LHCN-M2 (cell line): ENCODE measurements at regions not wholly inside any gene's neighbourhood (a gene's known extent, or its start where the extent isn't known, plus 50 kb on each side); places are given as distances from the start of the nearest gene placed in this dataset.
"Not testable (repeated sequence)": the region's sequence is repeated elsewhere in the genome, so short reads cannot be mapped to it uniquely, and the experiment has no call there.

Experiments
- DNase-seq: peaks from one replicate; pipeline ENCODE4 v3.0.0-alpha.2; 2012; ENCODE audit warnings: low read depth

GRCh38 chr3:89533275-89533674 is 425.9 kb downstream of the EPHA3 start:
- no peak for DNase-seq

DNA sequence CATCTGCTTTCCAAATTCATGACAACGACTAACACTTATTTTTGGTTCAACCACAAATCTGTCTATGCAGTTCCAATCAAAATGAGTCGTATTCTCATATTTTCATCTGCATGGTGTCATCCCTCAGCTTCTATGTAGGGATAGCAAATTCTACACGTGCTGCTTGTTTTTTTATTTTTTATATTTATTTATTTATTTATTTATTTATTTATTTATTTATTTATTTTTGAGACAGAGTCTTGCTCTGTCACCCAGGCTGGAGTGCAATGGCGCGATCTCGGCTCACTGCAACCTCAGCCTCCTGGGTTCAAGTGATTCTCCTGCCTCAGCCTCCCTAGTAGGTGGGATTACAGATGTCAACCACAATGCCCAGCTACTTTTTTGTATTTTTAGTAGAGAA is 447.2 kb downstream of the EPHA3 start:
- not testable (repeated sequence) for DNase-seq

GRCh38 chr3:89558711-89559110 is 451.3 kb downstream of the EPHA3 start:
- no peak for DNase-seq

DNA sequence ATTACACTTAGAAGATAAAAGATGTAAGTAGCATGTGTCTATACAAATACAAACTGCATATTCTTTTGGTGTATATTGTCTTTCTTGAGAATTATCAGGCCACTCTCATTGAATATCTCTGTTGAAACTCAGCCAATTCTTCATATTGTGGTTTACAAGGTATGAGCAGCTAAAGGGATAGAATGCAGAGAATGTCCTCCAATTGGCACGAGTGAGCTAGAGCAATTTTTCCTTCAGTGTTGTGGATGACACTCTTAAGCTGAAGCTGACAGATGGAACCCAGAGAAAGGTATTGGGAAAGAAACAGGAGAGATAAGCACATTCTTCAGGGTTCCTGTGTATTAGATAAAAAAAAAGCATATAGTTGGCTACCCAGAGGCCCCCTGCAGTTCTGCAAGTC is 453.1 kb downstream of the EPHA3 start:
- peak; percentile 55 for DNase-seq

- DNase-seq: no peak
These were observed 455.0 kb downstream of the EPHA3 start for GRCh38 chr3:89562373-89562772.

- DNase-seq: peak; percentile 68
These were observed 457.7 kb downstream of the EPHA3 start for GRCh38 chr3:89565098-89565497.

GRCh38 chr3:89570465-89570864 is 463.0 kb downstream of the EPHA3 start:
- no peak for DNase-seq

DNA sequence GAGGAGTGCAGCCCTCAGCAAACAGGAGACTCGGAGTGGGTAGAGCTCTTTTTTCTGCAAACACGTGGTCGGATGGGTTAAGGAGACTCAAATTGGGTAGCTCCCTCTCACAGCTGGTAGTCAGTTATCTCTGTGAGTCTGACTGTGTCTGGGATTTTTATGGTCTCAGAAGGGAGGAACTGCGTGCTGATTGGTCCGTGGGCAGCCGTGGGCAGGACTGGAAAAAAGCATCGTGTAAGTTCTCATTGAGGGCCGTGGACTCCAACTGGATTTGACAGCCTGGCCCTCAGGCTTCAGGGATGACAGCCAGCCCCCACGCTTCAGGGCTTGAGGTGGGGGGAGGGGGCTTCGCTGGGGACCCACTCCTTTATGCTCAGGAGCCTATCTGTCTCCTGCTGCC is 463.9 kb downstream of the EPHA3 start:
- no peak for DNase-seq

GRCh38 chr3:89571707-89572106 is 464.3 kb downstream of the EPHA3 start:
- no peak for DNase-seq

DNA sequence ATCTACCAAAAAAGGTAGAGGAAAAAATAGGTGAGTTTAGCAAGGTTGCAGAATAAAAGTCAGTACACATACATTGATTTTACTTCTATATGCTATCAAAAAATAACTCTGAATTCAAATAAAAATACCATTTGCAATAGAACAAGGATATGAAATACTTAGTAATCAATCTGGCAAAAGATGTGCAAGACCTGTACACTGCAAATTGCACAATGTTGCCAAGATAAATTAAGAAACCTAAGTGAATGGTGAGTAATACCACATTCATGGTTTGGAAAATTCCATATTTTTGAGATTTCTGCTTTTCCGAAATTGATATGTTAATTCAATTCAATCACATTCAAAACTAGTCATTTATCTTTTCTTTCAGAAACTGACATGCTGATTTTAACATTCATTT is 464.8 kb downstream of the EPHA3 start:
- DNase-seq: no peak

DNA sequence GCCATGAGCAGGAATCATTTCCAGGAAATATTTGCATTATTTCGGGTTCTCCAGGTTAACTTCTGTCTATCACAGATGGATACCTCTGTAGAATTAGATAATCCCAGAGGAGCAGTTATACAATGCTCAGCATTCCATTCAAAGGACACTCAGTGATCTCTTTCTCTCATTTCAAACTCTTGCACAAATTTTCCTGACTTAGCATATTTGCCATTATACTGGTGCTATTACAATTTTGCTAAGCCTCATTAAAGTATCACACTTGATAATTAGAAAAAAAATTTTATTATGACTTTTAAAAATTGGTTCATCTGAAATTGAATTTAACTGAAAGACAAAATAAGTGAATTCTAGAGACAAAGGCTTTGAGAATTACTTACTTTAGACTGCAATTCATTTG is 469.0 kb downstream of the EPHA3 start:
- DNase-seq: no peak

- no peak for DNase-seq
These were observed 470.5 kb downstream of the EPHA3 start for GRCh38 chr3:89577637-89578530.

- no peak for DNase-seq
These were observed 473.4 kb downstream of the EPHA3 start for GRCh38 chr3:89580859-89581258.

GRCh38 chr3:89584398-89584797 is 477.0 kb downstream of the EPHA3 start:
- DNase-seq: no peak

GRCh38 chr3:89586256-89586655 is 478.8 kb downstream of the EPHA3 start:
- no peak for DNase-seq

DNA sequence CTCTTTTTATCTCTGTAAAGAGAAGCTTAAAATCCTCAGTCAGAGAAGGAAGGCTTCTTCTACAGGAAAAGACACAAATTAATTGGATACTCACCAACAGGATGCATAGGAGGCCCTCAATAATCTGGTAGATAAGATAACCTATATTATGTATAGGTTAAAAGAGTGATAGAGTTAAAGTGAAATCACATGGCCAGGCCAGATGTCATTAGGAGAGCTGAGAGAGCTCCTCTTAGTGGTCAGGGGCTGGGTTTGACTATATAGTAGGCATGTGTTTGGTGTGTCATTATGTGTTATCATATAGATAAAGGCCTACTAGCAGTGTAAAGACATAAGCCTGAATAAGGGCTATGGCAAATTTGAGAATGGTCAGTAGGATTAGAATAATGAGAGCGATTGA is 479.3 kb downstream of the EPHA3 start:
- DNase-seq: no peak

- DNase-seq: peak; percentile 20
These were observed 498.7 kb downstream of the EPHA3 start for GRCh38 chr3:89606151-89606550.

DNA sequence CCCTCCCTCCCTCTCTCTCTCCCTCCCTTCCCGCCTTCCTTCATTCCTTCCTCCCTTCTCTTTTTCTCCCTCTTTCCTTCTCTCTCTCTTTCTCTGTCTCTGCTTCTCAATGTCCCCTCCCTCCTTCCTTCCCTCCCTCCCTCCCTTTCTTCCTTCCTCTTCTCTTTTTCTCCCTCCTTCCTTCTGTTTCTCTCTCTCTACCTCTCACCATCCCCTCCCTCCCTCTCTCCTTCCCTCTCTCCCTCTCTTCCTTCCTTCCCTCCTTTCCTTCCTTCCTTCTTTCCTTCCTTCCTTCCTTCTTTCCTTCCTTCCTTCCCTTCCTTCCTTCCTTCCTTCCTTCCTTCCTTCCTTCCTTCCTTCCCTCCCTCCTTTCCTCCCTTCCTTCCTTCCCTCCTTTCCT is 504.6 kb downstream of the EPHA3 start:
- DNase-seq: no peak

DNA sequence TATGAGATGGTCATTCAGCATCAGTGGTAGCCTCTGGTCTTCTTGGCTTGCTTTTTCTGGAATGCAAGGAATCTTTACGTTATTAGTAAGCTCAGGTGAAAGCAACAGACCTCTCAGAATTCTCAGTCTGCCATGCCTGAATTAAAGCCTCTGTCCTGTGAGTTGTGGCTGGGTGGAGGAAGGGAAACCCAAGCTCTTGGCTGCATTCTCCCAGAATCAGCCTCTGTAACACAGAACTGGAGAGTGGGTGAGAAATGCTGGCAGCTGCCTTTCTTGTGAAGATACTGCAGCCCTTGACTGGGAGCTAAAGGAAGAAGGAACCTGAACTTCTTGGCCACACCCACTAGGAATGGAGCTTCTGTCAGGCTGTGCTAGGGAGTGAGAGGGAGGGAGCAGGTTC is 505.8 kb downstream of the EPHA3 start:
- peak; percentile 3 for DNase-seq

- peak; percentile 3 for DNase-seq
These were observed 510.3 kb downstream of the EPHA3 start for GRCh38 chr3:89617706-89618105.

DNA sequence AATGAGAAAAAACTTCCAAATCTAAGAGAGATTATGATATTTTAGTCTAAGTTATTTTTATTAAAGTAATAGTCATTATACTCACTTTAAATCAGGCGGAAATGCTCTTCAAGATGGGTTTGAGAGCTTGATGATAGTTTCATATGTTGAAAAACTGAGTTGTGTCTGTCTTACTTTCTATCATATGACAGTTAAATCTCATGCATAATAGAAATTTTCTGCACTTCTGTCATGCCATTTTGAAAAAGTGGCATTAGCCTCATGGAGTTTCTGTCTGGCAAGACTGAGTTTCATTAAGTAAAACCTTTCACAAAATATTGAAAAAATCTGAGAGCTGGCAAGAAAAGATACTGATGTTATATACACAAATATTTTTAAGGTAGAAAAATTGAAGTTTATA is 511.8 kb downstream of the EPHA3 start:
- no peak for DNase-seq

GRCh38 chr3:89622063-89622700 is 514.8 kb downstream of the EPHA3 start:
- DNase-seq: no peak

DNA sequence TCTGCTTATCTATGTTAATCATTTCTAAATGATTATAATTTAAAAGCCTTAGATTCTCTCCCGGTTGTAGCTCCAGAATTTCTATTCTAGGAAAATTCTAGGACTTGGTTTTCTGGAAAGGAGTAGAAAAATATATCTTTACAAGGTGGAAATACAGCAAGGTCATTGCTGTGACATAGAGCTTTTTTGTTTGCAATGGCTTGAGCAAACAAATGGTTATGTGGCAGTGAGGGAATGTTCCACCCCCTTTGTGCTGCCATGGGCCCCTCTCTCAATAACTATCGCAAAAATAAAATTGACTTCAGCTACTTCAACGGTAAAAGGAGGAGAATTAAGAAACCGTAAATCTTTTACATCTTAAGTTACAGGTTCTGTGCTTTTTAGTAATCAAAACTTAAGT is 517.1 kb downstream of the EPHA3 start:
- DNase-seq: no peak
